ENCODE measurements at regions not wholly inside any gene's neighbourhood (a gene's known extent, or its start where the extent isn't known, plus 50 kb on each side); places are given as distances from the start of the nearest gene placed in this dataset.
"Not testable (repeated sequence)": the region's sequence is repeated elsewhere in the genome, so short reads cannot be mapped to it uniquely, and the experiment has no call there.

DNA sequence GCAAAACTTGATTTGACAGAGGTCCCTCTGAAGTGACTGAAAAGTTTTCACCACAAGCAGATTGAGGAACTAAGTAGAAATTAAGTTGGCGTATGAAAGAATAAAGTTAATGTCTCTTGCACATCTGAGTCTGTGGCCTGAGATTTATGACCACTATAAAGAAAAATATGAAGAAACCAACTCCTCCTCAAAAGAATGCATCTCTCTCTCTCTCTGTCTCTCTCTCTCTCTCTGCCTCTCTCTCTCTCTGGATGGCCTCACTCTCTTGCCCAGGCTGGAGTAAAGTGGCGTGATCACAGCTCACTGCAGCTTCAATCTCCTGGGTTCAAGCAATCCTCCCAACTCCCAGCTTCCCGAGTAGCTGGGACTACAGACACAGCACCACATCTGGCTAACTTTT, 55.2 kb downstream of the RPL22L1 start:
- Histone ChIP-seq H3K36me3 (ENCODE audit: insufficient read depth, low read depth, low read length) (no peaks in the 10 kb centered on the region), H3K9me3 (ENCODE audit: insufficient read depth, low read depth, low read length) (no peaks in the 10 kb centered on the region), H3K4me1 (ENCODE audit: insufficient read depth, low read length) (peaks cover 36% of the 10 kb centered on the region), H3K9ac (ENCODE audit: low read depth, low read length) (no peak overlapping the region), H3K27ac (ENCODE audit: low read length) (no peak overlapping the region), H3K4me3 (ENCODE audit: low read length) (no peak overlapping the region), H3K27me3 (ENCODE audit: insufficient read depth, low read length) (peaks cover 13% of the 10 kb centered on the region; the same call in 1 of the 2 replicates)

DNA sequence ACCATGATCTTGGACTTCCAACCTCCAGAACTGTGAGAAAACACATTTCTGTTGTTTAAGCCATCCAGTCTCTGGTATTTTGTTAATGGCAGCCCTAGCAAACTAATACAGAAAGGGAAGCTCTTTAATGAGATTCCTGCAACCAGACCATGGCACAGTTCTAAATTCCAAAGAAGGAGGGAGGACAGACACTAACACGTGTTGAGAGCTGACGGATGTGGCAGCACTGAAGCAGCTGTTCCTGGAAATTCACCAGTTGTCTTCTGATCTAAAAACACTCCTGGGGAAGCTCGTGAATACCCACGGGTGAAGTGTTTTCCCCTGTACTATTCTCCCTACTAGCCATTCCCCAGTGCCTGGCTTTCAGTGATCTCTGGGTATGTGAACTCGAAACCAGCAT, 56.7 kb downstream of the RPL22L1 start:
- Histone ChIP-seq H3K4me1 (ENCODE audit: insufficient read depth, low read length) (peaks cover 36% of the 10 kb centered on the region), H3K9ac (ENCODE audit: low read depth, low read length) (no peak overlapping the region), H3K36me3 (ENCODE audit: insufficient read depth, low read depth, low read length) (no peaks in the 10 kb centered on the region), H3K27me3 (ENCODE audit: insufficient read depth, low read length) (peaks cover 13% of the 10 kb centered on the region; the same call in 1 of the 2 replicates), H3K27ac (ENCODE audit: low read length) (no peak overlapping the region), H3K9me3 (ENCODE audit: insufficient read depth, low read depth, low read length) (no peaks in the 10 kb centered on the region), H3K4me3 (ENCODE audit: low read length) (no peak overlapping the region)

DNA sequence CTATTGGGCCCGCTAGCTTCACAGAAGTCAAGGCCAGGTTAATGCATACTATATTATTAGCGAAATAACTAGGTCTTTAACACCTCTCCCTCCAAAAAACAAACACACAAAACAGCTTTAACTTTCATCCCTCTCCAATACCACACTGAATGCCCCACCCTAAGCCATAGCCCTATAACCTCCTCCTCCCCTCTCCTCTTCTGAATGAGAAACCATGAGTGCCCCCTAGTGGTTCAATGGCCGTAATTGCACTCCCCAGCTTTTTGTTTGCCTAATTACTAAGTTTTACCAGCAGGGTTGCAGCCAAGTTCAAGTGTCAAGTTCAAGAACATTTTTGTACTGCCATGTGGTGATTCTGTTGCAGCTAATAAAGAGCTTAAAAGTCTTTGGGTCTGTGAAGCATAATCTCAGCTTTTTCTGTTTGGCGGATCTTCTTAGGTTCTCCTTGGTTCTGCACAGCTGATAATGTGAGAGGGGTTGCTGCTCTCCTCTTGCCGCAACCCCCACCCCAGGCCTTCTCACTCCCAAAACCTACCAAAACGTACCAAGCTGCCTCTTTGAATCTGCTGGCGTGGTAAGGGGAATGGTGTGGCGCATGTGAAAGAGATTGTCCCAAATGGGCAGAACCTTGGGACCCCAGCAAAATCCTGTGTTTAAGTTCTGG, 57.9 kb downstream of the RPL22L1 start:
- Histone ChIP-seq H3K9ac (ENCODE audit: low read depth, low read length) (no peak overlapping the region), H3K4me3 (ENCODE audit: low read length) (no peak overlapping the region), H3K36me3 (ENCODE audit: insufficient read depth, low read depth, low read length) (no peaks in the 10 kb centered on the region), H3K4me1 (ENCODE audit: insufficient read depth, low read length) (peaks cover 32% of the 10 kb centered on the region), H3K9me3 (ENCODE audit: insufficient read depth, low read depth, low read length) (no peaks in the 10 kb centered on the region), H3K27ac (ENCODE audit: low read length) (no peak overlapping the region), H3K27me3 (ENCODE audit: insufficient read depth, low read length) (peaks cover 13% of the 10 kb centered on the region; the same call in 1 of the 2 replicates)

DNA sequence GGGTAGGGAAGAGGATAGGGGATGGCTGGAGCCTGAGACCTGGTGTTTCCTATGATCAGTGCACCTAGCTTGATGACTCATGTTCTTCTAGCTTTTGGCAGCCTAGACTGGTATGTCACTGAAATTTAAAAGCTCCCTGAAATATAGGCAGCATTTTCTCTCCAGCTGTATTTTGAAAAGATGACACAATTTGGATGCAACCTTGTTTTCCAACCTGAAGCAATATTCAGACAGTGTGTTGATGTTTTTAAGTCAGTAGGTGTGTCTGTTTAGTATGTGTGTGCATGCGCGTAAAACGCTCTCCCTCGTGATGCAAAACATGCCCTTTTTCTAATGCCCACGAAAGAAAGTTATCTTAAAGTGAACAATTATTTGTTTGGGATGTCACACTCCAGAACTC, 58.5 kb downstream of the RPL22L1 start:
- Histone ChIP-seq H3K36me3 (ENCODE audit: insufficient read depth, low read depth, low read length) (no peaks in the 10 kb centered on the region), H3K4me3 (ENCODE audit: low read length) (no peak overlapping the region), H3K27me3 (ENCODE audit: insufficient read depth, low read length) (peaks cover 13% of the 10 kb centered on the region; the same call in 1 of the 2 replicates), H3K27ac (ENCODE audit: low read length) (no peak overlapping the region), H3K9ac (ENCODE audit: low read depth, low read length) (no peak overlapping the region), H3K9me3 (ENCODE audit: insufficient read depth, low read depth, low read length) (no peaks in the 10 kb centered on the region), H3K4me1 (ENCODE audit: insufficient read depth, low read length) (peaks cover 34% of the 10 kb centered on the region)

DNA sequence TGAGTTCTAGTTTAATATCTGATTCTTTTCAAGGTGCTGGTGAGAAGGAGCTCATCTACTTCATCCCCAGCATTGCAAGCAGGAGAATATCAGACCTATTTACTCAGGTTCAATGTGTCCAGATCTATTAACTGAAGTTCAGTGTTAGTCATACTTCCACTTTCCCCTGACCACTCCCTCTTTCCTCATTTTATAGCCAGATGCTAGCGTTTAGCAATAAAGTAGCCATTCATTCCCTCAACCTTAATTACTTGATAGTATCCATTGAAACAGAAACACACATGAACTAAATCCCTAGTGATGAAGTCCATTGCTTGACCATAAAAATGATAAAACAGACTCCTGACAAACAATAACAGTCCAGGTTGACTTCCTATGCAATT, 60.0 kb downstream of the RPL22L1 start:
- Histone ChIP-seq H3K9ac (ENCODE audit: low read depth, low read length) (no peak overlapping the region), H3K4me1 (ENCODE audit: insufficient read depth, low read length) (peaks cover 25% of the 10 kb centered on the region), H3K27me3 (ENCODE audit: insufficient read depth, low read length) (peaks cover 13% of the 10 kb centered on the region; the same call in 1 of the 2 replicates), H3K9me3 (ENCODE audit: insufficient read depth, low read depth, low read length) (no peaks in the 10 kb centered on the region), H3K36me3 (ENCODE audit: insufficient read depth, low read depth, low read length) (no peaks in the 10 kb centered on the region), H3K27ac (ENCODE audit: low read length) (no peak overlapping the region), H3K4me3 (ENCODE audit: low read length) (no peak overlapping the region)

DNA sequence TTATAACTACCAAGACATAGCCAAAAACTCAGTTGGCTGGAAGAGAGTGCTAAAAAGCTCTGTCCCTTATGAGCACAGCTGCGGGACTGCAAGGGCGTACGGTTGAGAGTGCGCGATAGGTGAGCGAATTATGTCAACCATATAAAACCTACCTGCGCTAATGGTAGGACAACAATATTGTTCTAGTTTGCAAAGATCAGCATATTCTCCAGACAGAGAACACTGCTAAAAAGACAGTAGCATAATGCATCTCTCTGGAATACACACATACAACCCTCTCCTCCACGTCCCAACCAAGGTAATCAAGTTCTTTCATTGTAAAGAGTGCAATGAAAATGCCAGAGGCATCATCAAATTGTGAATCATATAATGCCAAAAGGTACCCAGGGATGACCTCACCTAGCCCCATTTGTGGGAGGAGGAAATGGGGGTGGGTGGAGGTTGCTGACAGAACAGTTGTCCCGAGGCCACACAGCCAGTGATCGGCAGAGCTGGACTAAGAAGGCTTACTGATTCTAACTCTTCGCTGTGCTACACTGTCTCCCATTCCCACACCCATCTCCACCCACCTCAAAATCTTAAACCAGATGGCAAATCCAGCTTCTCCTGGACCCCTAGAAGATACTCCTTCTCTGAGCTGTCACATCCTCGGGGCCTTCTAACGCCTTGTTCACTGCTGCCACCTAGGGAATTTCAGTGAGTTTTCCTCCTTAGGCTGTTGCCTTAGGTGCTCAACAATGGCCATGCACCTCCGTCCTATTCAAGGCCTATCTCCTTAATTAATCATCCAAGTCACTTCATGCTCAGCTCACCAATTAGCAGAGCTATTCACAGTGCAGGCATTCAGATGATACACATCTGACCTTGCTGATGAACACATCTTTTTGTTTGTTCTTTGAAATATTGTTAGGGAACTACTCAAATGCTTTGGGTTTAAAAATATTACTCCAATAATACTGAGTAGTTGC, 60.7 kb downstream of the RPL22L1 start:
- no peak overlapping the region for H3K4me3 ChIP-seq (ENCODE audit: low read length)
- H3K9ac ChIP-seq (ENCODE audit: low read depth, low read length), result no peak overlapping the region
- H3K4me1 ChIP-seq (ENCODE audit: insufficient read depth, low read length), result peaks cover 23% of the 10 kb centered on the region
- peaks cover 11% of the 10 kb centered on the region; the same call in 1 of the 2 replicates for H3K27me3 ChIP-seq (ENCODE audit: insufficient read depth, low read length)
- H3K27ac ChIP-seq (ENCODE audit: low read length), result no peak overlapping the region
- H3K9me3 ChIP-seq (ENCODE audit: insufficient read depth, low read depth, low read length), result no peaks in the 10 kb centered on the region
- no peaks in the 10 kb centered on the region for H3K36me3 ChIP-seq (ENCODE audit: insufficient read depth, low read depth, low read length)

DNA sequence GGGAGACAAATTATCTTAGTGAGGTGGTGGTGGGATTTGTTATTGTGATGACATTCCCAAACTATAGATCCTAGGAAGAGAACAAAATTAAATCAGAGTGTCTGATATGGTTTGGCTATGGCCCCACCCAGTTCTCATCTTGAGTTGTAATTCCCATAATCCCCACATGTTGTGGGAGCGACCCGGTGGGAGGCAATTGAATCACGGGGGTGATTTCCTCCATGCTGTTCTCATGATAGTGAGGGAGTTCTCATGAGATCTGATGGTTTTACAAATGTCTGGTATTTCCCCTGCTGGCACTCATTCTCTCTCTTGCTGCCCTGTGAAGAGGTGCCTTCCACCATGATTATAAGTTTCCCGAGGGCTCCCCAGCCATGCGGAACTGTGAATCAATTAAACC, 62.0 kb downstream of the RPL22L1 start:
- Histone ChIP-seq H3K9me3 (ENCODE audit: insufficient read depth, low read depth, low read length) (no peaks in the 10 kb centered on the region), H3K27ac (ENCODE audit: low read length) (no peak overlapping the region)

DNA sequence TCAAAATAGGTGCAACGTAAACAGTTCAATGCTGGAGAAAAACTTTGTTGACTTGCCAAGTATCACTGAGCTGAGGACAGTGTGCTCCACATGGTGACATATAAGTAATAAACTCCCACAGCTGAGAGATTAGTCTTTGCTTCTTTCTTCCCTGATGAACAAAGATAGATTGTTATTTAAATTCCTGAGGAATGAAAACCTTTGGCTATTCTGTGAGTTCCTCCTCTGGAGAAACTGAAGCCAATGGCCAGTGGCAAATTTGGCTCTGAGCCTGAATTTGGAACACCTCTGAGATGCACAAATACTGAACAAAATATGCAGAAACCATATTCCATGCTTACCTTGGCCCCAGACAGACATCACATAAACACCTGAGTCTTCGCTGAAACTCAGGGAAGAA, 63.3 kb downstream of the RPL22L1 start:
- Histone ChIP-seq H3K9ac (ENCODE audit: low read depth, low read length) (no peak overlapping the region), H3K36me3 (ENCODE audit: insufficient read depth, low read depth, low read length) (no peaks in the 10 kb centered on the region), H3K27ac (ENCODE audit: low read length) (no peak overlapping the region), H3K4me1 (ENCODE audit: insufficient read depth, low read length) (peaks cover 9% of the 10 kb centered on the region), H3K4me3 (ENCODE audit: low read length) (no peak overlapping the region), H3K9me3 (ENCODE audit: insufficient read depth, low read depth, low read length) (no peaks in the 10 kb centered on the region), H3K27me3 (ENCODE audit: insufficient read depth, low read length) (no peaks in the 10 kb centered on the region)

More for the DNA sequence above, 62.0 kb downstream of the RPL22L1 start:
- Histone ChIP-seq H3K4me1 (ENCODE audit: insufficient read depth, low read length) (peaks cover 16% of the 10 kb centered on the region), H3K4me3 (ENCODE audit: low read length) (no peak overlapping the region), H3K36me3 (ENCODE audit: insufficient read depth, low read depth, low read length) (no peaks in the 10 kb centered on the region), H3K9ac (ENCODE audit: low read depth, low read length) (no peak overlapping the region), H3K27me3 (ENCODE audit: insufficient read depth, low read length) (no peaks in the 10 kb centered on the region)

DNA sequence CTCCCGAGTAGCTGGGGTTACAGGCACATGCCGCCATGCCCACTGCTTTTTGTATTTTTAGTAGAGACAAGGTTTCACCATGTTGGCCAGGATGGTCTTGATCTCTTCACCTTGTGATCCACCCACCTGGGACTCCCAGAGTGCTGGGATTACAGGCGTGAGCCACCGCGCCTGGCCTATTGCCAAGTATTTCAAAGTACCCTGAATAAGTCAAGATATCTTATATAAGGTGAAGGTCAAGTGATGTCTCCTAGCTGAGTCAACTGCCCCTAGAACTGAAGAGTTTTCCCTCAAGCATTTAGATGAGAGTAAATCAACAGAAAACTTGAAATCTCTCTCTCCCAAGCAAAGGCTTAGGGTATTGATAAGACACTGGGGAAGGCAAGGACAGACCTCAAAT, 63.9 kb downstream of the RPL22L1 start:
- no peaks in the 10 kb centered on the region for H3K27me3 ChIP-seq (ENCODE audit: insufficient read depth, low read length)
- H3K27ac ChIP-seq (ENCODE audit: low read length), result no peak overlapping the region

DNA sequence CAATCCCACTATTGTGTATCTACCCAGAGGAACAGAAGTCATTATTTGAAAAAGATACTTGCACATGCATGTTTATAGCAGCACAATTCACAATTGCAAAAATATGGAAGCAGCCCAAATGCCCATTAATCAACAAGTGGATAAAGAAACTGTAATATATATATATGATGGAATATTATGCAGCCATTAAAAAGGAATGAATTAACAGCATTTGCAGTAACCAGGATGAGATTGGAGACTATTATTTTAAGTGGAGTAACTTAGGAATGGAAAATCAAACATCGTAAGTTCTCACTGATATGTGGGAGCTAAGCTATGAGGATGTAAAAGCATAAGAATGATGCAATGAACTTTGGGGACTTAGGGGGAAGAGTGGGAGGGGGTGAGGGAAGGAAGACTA, 64.7 kb downstream of the RPL22L1 start:
- H3K4me1 ChIP-seq (ENCODE audit: insufficient read depth, low read length); H3K9me3 ChIP-seq (ENCODE audit: insufficient read depth, low read depth, low read length); H3K27ac ChIP-seq (ENCODE audit: low read length); H3K27me3 ChIP-seq (ENCODE audit: insufficient read depth, low read length); H3K4me3 ChIP-seq (ENCODE audit: low read length); H3K36me3 ChIP-seq (ENCODE audit: insufficient read depth, low read depth, low read length); H3K9ac ChIP-seq (ENCODE audit: low read depth, low read length): not testable (repeated sequence)

More for the DNA sequence above, 63.9 kb downstream of the RPL22L1 start:
- H3K4me3 ChIP-seq (ENCODE audit: low read length), result no peak overlapping the region
- no peaks in the 10 kb centered on the region for H3K9me3 ChIP-seq (ENCODE audit: insufficient read depth, low read depth, low read length)
- H3K4me1 ChIP-seq (ENCODE audit: insufficient read depth, low read length), result peaks cover 9% of the 10 kb centered on the region; the same call in 1 of the 2 replicates
- no peak overlapping the region for H3K9ac ChIP-seq (ENCODE audit: low read depth, low read length)
- H3K36me3 ChIP-seq (ENCODE audit: insufficient read depth, low read depth, low read length), result no peaks in the 10 kb centered on the region

DNA sequence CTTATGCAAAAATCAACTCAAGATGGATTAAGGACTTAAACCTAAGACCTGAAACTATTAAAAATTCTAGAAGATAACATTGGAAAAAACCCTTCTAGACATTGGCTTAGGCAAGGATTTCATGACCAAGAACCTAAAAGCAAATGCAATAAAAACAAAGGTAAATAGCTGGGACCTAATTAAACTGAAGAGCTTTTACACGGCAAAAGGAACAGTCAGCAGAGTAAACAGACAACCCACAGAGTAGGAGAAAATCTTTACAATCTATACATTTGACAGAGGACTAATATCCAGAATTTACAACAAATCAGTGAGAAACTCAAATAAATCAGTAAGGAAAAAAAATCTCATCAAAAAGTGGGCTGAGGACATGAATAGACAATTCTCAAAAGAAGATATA, 65.4 kb downstream of the RPL22L1 start:
- H3K27ac ChIP-seq (ENCODE audit: low read length); H3K9ac ChIP-seq (ENCODE audit: low read depth, low read length); H3K9me3 ChIP-seq (ENCODE audit: insufficient read depth, low read depth, low read length); H3K4me3 ChIP-seq (ENCODE audit: low read length); H3K27me3 ChIP-seq (ENCODE audit: insufficient read depth, low read length); H3K36me3 ChIP-seq (ENCODE audit: insufficient read depth, low read depth, low read length); H3K4me1 ChIP-seq (ENCODE audit: insufficient read depth, low read length): not testable (repeated sequence)

DNA sequence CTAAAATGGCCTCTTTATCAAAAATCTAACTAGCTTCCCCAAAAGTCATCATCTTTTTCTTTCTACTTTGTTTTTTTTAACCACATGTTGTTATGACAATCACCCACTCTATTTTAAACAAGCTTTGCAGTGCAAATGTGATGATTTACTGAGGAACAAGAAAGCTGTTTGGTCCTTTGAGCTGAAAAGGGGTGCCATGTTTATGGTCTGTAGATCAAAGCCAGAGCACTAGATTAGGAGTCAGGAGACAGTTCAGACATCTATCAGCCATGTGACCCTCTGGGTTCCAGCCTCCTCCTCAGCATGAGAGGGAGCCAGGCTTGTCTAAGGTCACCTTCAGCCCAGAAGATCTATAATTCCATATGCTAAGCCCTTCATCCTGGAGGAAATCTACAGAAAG, 65.9 kb downstream of the RPL22L1 start:
- Histone ChIP-seq H3K9ac (ENCODE audit: low read depth, low read length) (no peak overlapping the region), H3K4me1 (ENCODE audit: insufficient read depth, low read length) (peaks cover 9% of the 10 kb centered on the region; the same call in 1 of the 2 replicates), H3K27ac (ENCODE audit: low read length) (no peak overlapping the region)

More for the DNA sequence above, 65.9 kb downstream of the RPL22L1 start:
- H3K36me3 ChIP-seq (ENCODE audit: insufficient read depth, low read depth, low read length), result no peaks in the 10 kb centered on the region
- H3K9me3 ChIP-seq (ENCODE audit: insufficient read depth, low read depth, low read length), result no peaks in the 10 kb centered on the region
- H3K4me3 ChIP-seq (ENCODE audit: low read length), result no peak overlapping the region
- no peaks in the 10 kb centered on the region for H3K27me3 ChIP-seq (ENCODE audit: insufficient read depth, low read length)
